MM.1S (cell line): ENCODE measurements at regions not wholly inside any gene's neighbourhood (a gene's known extent, or its start where the extent isn't known, plus 50 kb on each side); places are given as distances from the start of the nearest gene placed in this dataset.

ENCODE experiments used
- CTCF ChIP-seq: fragments of 300-600 bp; sonication (generic); IDR thresholded peaks from 2 replicates; pipeline ENCODE4 v1.5.1; 2016; ENCODE audit warnings: antibody characterized with exemption, low read length, mixed read lengths
- EZH2 ChIP-seq: fragments of 300-600 bp; sonication (generic); optimal IDR thresholded peaks from 2 replicates; pipeline ENCODE3; 2017; ENCODE audit warnings: low read depth, mild to moderate bottlenecking, antibody characterized with exemption, low read length, mixed read lengths

GRCh38 chr12:131287015-131287937 lies 333.6 kb downstream of the ADGRD1 start:
- TF ChIP-seq CTCF (no peak), EZH2 (no peak)
